DOHH2 (cell line): ENCODE measurements at regions not wholly inside any gene's neighbourhood (a gene's known extent, or its start where the extent isn't known, plus 50 kb on each side); places are given as distances from the start of the nearest gene placed in this dataset.

Experiments used
- H3F3A ChIP-seq: fragments of 200-600 bp; sonication (generic), shearing (Covaris generic); 2 replicates; pipeline ENCODE4 v1.6.0; 2016; ENCODE audit warnings: antibody characterized with exemption, mild to moderate bottlenecking; ENCODE audit not compliant: control insufficient read depth, insufficient read depth
- H3K27ac ChIP-seq: fragments of 200-600 bp; sonication (generic); 2 replicates; pipeline ENCODE4 v1.5.1; 2014; ENCODE audit warnings: low read depth, mild to moderate bottlenecking, low read length, moderate library complexity
- H3K27me3 ChIP-seq: fragments of 200-600 bp; sonication (generic); 2 replicates; pipeline ENCODE4 v1.6.1; 2014; ENCODE audit warnings: mild to moderate bottlenecking, low read length, mixed read lengths; ENCODE audit not compliant: control insufficient read depth
- H3K36me3 ChIP-seq: fragments of 200-600 bp; sonication (generic); 2 replicates; pipeline ENCODE4 v1.6.1; 2014; ENCODE audit warnings: mild to moderate bottlenecking, low read length, moderate library complexity, mixed read lengths; ENCODE audit not compliant: control insufficient read depth
- H3K4me1 ChIP-seq: fragments of 200-600 bp; sonication (generic); 2 replicates; pipeline ENCODE4 v1.6.1; 2014; ENCODE audit warnings: mild to moderate bottlenecking, low read length, mixed read lengths; ENCODE audit not compliant: control insufficient read depth
- H3K4me2 ChIP-seq: fragments of 200-600 bp; sonication (generic); 2 replicates; pipeline ENCODE4 v1.6.0; 2014; ENCODE audit warnings: mild to moderate bottlenecking, low read length, moderate library complexity
- H3K4me3 ChIP-seq: fragments of 200-600 bp; sonication (generic); 2 replicates; pipeline ENCODE4 v1.5.1; 2014; ENCODE audit warnings: mild to moderate bottlenecking, low read length, mixed read lengths
- H3K79me2 ChIP-seq: fragments of 200-600 bp; sonication (generic); 2 replicates; pipeline ENCODE4 v1.6.1; 2014; ENCODE audit warnings: mild to moderate bottlenecking, low read length, mixed read lengths; ENCODE audit not compliant: control insufficient read depth
- H3K9me2 ChIP-seq: fragments of 200-600 bp; sonication (generic); replicated peaks from 2 replicates; pipeline ENCODE4 v1.6.1; 2014; ENCODE audit warnings: mild to moderate bottlenecking, low read length, mixed read lengths; ENCODE audit not compliant: control insufficient read depth
- H3K9me3 ChIP-seq: fragments of 200-600 bp; sonication (generic); 2 replicates; pipeline ENCODE4 v1.6.1; 2014; ENCODE audit warnings: antibody characterized with exemption, low read length, mixed read lengths; ENCODE audit not compliant: control insufficient read depth, insufficient read depth
- H4K20me1 ChIP-seq: fragments of 200-600 bp; sonication (generic); 2 replicates; pipeline ENCODE4 v1.6.0; 2014; ENCODE audit warnings: low read depth, mild to moderate bottlenecking, antibody characterized with exemption, low read length, moderate library complexity; ENCODE audit not compliant: control insufficient read depth, insufficient read depth
- EZH2phosphoT487 ChIP-seq: fragments of 200-600 bp; sonication (generic); IDR thresholded peaks from 2 replicates; pipeline ENCODE4 v1.6.1; 2017; ENCODE audit warnings: borderline replicate concordance, mild to moderate bottlenecking, antibody characterized with exemption, low read length, moderate library complexity, mixed read lengths
- TF ChIP-seq, protein P1 (sequence below): fragments of 200-600 bp; sonication (generic); IDR thresholded peaks from one replicate; pipeline ENCODE4 v1.5.1; 2014; ENCODE audit warnings: antibody characterized with exemption, mild to moderate bottlenecking, low read depth, low read length; ENCODE audit not compliant: poor library complexity, severe bottlenecking

DNA sequence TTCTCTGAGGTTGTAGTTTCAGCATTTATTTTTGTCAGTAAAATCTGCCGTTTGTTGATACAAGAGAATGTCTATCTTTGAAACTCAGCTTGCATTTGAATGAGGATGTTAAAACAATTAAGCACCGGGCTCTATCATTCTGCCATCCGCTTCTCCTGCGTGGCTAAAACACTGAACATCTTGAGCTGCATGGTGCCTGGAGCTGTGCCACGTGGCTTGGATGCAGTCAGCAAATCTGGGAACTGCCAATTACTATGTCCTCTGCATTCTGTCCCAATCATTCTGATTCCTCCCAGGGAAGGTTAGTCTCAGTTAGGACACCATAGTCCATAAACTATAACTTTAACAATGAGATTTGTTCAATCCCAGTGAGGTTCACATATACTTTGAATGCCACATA, 598.4 kb downstream of the FBXO15 start:
- no peaks in the 10 kb centered on the region for H3K36me3 ChIP-seq
- H3K9me3 ChIP-seq: no peaks in the 10 kb centered on the region
- H3K4me1 ChIP-seq: no peaks in the 10 kb centered on the region
- no peaks in the 10 kb centered on the region for H3F3A ChIP-seq
- no peak overlapping the region for H3K4me3 ChIP-seq
- H3K27me3 ChIP-seq: no peaks in the 10 kb centered on the region
- TF ChIP-seq, protein P1, sequence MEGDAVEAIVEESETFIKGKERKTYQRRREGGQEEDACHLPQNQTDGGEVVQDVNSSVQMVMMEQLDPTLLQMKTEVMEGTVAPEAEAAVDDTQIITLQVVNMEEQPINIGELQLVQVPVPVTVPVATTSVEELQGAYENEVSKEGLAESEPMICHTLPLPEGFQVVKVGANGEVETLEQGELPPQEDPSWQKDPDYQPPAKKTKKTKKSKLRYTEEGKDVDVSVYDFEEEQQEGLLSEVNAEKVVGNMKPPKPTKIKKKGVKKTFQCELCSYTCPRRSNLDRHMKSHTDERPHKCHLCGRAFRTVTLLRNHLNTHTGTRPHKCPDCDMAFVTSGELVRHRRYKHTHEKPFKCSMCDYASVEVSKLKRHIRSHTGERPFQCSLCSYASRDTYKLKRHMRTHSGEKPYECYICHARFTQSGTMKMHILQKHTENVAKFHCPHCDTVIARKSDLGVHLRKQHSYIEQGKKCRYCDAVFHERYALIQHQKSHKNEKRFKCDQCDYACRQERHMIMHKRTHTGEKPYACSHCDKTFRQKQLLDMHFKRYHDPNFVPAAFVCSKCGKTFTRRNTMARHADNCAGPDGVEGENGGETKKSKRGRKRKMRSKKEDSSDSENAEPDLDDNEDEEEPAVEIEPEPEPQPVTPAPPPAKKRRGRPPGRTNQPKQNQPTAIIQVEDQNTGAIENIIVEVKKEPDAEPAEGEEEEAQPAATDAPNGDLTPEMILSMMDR: no peak
- no peak for TF ChIP-seq EZH2phosphoT487
- H3K9me2 ChIP-seq: no peaks in the 10 kb centered on the region
- no peaks in the 10 kb centered on the region for H4K20me1 ChIP-seq
- no peaks in the 10 kb centered on the region for H3K79me2 ChIP-seq
- no peak overlapping the region for H3K27ac ChIP-seq
- no peak overlapping the region for H3K4me2 ChIP-seq

DNA sequence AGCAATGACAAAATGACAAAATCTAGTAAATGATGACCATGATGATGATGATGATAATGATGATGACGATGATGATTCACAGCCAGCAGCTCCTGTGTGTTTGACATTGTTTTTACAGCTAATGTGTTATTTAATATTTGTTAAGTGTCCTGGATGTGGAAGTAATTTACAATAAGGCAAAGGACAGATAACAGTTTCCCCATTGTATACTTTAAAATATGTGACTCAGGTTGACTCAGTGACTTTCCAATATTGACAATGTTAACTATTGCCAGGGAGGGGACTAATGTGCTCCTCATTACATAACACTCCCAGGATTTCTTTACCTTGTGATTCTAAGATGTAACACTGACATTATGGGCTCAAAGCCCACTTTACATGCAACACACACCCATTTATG, 602.2 kb downstream of the FBXO15 start:
- H3K27ac ChIP-seq: no peak overlapping the region
- H3K9me2 ChIP-seq: no peaks in the 10 kb centered on the region
- no peak for TF ChIP-seq EZH2phosphoT487
- TF ChIP-seq, protein P1: no peak
- H3K27me3 ChIP-seq: no peaks in the 10 kb centered on the region
- H3K4me1 ChIP-seq: no peaks in the 10 kb centered on the region
- no peak overlapping the region for H3K4me2 ChIP-seq
- H3K79me2 ChIP-seq: no peaks in the 10 kb centered on the region
- no peaks in the 10 kb centered on the region for H3K36me3 ChIP-seq
- H3F3A ChIP-seq: no peaks in the 10 kb centered on the region
- H4K20me1 ChIP-seq: no peaks in the 10 kb centered on the region
- no peaks in the 10 kb centered on the region for H3K9me3 ChIP-seq
- H3K4me3 ChIP-seq: no peak overlapping the region

DNA sequence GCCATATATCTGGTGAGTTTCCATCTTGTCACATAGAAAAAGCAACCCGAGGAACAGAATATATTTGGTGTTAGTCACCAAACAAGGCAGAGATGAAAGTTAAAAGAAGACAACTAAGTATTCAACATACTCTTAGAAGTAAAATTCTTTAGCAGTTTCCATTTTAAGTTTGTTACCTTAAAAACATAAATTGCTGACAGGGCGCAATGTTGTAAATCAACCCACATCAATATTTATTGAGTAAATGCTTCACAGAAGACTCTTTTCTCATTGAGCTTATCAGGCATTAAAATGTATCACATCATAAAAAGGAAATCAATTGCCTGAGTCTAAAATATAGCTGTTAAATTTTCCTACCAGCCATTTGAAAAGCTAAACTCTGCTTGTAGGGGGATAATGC, 603.0 kb downstream of the FBXO15 start:
- no peak for TF ChIP-seq EZH2phosphoT487
- TF ChIP-seq, protein P1: no peak
- H3K27me3 ChIP-seq: no peaks in the 10 kb centered on the region
- H3F3A ChIP-seq: no peaks in the 10 kb centered on the region
- no peak overlapping the region for H3K4me2 ChIP-seq
- no peaks in the 10 kb centered on the region for H3K36me3 ChIP-seq
- H3K4me1 ChIP-seq: no peaks in the 10 kb centered on the region
- H3K79me2 ChIP-seq: no peaks in the 10 kb centered on the region
- H3K4me3 ChIP-seq: no peak overlapping the region
- no peaks in the 10 kb centered on the region for H3K9me3 ChIP-seq
- no peak overlapping the region for H3K27ac ChIP-seq
- no peaks in the 10 kb centered on the region for H3K9me2 ChIP-seq
- H4K20me1 ChIP-seq: no peaks in the 10 kb centered on the region

DNA sequence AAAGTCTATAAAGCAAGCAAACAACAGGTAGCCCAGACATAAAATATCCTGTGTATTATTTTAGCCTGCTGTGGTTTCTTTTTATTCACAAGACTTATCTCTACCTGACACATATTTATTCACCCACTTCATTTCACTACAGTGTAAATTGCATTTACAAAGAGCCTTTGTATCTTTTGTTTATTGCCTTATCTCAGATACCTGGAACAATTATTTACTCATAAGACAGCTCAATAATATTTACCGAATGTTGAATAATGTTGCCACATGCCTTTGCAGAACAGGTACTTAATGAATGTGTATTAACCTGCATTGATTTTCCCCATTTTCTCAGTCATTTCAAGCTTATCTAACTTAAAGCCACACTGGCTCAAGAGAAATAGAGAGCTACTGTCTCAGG, 603.6 kb downstream of the FBXO15 start:
- H4K20me1 ChIP-seq: no peaks in the 10 kb centered on the region
- H3K9me2 ChIP-seq: no peaks in the 10 kb centered on the region
- no peak overlapping the region for H3K4me2 ChIP-seq
- H3K9me3 ChIP-seq: no peaks in the 10 kb centered on the region
- H3F3A ChIP-seq: no peaks in the 10 kb centered on the region
- H3K27ac ChIP-seq: no peak overlapping the region
- TF ChIP-seq, protein P1: no peak
- no peak for TF ChIP-seq EZH2phosphoT487
- no peaks in the 10 kb centered on the region for H3K4me1 ChIP-seq
- H3K79me2 ChIP-seq: no peaks in the 10 kb centered on the region
- no peaks in the 10 kb centered on the region for H3K27me3 ChIP-seq
- no peaks in the 10 kb centered on the region for H3K36me3 ChIP-seq
- H3K4me3 ChIP-seq: no peak overlapping the region
